NCI-H2081 treated with DMSO at 0.1 percent for 48 hours (cell line): ENCODE measurements at regions not wholly inside any gene's neighbourhood (a gene's known extent, or its start where the extent isn't known, plus 50 kb on each side); places are given as distances from the start of the nearest gene placed in this dataset.
A peak's percentile ranks its signal among the peaks of the same experiment; 100 is the strongest.
"Not testable (repeated sequence)": the region's sequence is repeated elsewhere in the genome, so short reads cannot be mapped to it uniquely, and the experiment has no call there.

Source experiments
- DNase-seq: peaks from one replicate; lab custom pipeline; 2025; lab: John Stamatoyannopoulos, UW

DNA sequence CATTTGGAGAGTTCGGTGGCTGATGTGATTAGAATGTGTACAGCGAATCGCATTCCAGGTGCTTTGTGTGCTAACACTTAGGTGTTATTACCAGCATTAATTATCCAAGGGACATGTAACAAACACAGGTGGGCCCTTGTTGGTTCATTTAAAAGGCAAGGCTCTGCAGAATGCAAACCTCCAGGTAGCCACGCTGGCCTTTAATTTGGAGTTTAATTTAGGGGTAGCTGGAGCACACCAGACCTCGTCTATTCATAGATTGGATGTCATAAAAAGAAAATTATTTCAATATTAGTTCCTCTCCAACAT lies 191.1 kb downstream of the MAT2B start:
- DNase-seq = peak; percentile 70

DNA sequence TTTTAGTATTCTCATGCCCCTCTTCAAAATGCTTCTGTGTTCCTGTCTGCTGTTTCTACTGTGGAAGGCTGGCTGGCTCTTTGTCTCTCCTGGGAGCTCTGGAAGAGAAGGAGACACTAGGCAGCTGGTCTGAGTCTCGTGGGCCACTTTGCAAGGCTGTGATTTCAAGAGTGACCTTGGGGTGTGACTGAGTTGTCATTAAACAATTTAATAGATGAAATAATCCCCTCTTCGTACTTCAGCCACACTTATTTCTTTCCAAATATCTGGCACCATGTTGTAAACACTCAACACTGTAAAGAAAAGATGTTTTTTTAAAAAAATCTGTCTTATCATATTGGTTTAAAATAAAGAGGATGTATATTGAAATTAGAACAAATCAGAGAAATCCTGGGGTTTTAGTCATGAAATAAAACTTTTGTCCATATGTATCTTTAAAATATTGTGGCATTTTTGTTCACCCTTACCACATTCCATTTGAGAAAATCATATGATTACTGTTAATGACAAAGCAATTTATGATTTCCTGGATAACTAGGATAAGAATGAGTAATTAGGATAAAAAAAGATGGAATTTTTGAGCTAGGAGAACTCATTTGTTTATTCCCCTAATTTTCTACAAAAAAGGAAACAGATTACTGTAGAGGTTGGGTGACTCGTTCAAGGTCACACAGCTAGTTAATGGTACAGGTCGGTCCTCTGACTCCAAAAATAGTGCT lies 200.8 kb downstream of the MAT2B start:
- DNase-seq = no peak

DNA sequence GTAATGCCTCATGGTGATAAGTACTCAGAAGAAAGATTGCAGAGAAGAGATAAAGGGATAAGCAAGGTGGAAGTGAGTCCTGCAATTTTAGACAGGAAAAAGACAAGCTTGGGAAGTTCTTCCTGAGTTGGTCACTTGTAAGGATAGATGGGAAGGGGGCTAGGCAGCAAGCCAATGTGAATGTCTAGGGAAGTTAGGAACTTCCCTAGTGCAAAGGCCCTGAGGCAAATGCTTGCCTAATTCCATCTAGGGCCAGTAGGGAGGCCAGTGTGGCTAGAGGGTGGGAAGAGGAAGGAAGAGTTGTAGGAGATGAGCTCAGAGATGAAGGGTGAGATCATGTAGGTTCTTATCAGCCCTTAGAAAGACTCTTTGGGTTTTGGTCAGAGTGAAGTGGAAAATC lies 206.6 kb downstream of the MAT2B start:
- DNase-seq = no peak

DNA sequence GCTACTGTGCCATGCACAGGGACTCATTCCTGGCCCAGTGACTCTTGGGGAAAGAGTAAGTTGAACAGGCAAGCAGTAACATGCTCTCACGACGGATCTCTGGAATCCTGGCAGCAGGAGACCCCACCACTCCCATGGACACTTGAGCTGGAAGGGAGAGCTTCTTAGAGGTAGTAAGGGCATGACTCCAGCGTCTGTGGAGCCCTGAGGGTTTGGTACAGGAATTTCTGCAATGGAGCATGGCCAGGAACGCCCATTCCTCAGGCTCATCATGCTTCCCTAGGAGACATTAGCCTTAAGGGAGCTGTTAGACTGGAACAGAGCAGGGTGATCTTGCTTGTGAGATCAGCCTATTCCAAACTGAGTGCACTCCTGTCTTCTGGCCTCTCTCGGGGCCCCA lies 212.9 kb downstream of the MAT2B start:
- DNase-seq = no peak

DNA sequence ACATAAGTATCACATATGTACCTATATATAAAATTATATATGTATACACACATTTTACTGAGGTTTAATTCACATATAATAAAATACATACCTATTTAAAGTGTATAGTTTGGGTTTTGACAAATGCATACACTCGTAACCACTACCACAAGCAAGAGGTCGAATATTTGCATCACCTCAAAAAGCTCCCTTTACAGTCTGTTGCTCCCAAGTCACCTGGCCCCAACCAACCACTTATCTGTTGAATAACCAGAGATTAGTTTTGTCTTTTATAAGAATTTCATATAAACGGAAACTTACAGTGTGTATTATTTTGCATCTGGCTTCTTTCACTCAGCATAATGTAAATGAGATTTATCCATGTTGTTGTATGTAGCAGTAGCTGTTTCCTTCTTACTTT lies 218.9 kb downstream of the MAT2B start:
- no peak for DNase-seq

DNA sequence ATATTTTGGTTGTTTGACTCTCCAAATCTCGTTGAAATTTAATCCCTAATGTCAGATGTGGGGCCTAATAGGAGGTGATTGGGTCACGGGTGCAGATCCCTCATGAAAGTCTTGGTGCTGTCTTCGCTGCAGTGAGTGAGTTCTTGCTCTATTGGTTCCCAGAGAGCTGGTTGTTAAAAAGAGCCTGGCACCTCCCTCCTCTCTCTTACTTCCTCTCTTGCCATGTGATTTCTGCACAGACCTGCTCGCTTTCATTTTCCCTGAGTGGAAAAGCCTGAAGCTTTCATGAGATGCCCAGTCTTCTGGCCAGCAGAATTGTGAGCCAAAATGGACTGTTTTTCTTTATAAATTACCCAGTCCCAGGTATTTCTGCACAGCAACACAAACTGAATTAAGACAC lies 221.6 kb downstream of the MAT2B start:
- DNase-seq = no peak

DNA sequence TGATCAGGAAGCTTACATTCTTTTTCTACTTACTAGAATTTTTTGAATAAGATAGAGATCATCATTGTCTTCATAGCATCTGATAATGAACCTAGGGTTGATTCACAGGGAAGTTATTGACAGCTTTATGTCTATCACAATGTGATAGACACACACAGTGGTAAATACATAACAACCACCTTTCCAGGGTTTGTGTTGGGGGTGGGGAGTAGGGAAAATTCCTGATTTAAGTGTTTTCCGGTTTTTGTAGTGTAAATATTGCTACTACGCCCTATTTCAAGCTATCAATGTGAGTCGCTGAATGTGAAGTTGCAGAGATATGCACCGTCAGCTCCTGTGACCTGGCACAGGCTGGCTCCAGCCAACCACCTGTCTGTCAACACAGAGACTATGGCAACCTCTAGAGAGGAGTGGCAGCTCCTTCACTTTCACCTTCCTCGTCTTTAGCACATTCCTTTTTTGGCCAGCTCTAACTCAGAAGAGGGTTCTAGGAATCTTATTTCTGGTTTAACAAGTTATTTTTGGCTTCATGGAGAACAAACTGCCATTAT lies 224.9 kb downstream of the MAT2B start:
- no peak for DNase-seq

DNA sequence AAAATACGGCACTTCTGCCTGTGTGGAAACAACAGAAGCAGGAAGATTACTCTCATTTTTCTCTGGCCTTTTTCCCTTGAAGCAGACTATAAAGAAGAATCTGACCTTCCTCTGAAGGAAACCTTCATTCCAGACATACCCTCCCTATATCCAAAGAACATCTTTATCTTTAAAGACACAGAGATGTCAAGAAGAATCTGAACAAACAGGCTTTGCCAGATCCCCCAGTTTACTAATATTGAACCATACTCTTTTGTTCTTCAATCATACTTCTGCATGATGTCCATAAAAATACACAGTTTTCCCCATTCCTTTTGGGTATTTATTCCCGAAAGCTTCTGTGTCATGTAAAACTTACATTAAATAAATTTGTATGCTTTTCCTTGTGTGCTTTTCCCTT lies 225.8 kb downstream of the MAT2B start:
- no peak for DNase-seq

DNA sequence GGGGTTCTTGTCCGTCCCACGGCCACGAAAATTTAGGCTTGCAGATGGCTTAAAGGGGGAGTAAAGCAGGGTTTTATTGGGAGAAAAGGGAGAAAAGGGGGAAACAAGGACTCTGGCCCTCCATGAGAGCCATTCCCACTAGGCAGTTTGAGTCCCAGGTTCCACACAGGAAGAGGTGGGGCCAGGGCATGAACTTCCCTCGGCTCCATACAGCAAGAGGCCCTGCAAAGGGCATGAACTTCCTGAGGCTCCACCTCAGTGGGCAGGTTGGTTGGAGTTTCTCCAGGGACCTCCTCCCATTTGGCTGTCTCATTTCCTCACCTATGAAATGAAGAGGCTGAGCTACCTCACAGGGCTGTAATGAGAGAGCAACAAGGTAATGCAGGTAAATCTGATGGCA lies 229.7 kb downstream of the MAT2B start:
- DNase-seq = no peak

DNA sequence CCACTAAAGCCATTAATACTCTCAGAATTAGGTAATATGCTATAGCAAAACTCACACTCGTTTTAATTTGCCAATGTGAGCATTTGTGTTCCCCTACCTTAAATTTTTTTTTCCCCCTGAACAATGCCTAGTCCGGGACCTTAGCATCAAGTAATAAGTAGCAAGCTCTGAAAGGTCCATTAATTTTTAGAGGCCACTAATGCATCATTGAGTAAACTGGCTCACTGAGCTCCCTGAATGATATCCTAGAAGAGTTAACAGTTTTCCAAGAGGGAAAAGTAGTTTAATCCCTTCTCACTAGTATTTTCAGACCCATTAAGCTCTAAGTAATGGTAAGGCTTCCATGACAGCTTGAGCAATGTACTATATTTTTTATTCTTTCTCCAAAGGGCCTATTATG lies 242.2 kb downstream of the MAT2B start:
- no peak for DNase-seq

DNA sequence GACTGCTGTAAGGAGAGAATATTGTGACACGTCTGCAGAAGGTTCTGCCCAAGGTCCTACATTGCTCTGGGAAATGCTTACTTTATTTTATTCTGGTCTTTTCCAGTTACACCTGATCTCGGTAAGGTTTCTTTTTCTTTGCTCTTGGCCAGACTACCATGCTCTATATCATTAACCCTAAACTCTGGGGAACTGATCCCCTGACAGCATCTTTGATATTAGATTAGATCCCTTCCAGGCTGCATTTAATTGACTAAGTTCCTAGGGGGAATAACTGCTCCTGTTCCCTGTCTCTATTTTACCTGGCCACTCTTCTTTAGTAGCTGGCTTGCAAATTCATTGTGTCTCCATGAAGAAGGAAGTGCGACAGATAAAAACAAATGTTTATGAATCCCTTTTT lies 243.5 kb downstream of the MAT2B start:
- DNase-seq = no peak

DNA sequence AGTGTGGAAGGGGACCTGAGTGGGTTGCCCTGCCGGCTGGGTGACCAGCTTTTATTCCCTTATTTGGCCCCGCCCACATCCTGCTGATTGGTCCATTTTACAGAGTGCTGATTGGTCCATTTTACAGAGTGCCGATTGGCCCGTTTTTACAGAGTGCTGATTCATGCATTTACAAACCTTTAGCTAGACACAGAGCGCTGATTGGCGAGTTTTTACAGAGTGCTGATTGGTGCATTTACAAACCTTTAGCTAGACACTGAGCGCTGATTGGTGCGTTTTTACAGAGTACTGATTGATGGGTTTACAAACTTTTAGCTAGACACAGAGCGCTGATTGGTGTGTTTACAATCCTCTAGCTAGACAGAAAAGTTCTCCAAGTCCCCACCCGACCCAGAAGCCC lies 245.0 kb downstream of the MAT2B start:
- not testable (repeated sequence) for DNase-seq

DNA sequence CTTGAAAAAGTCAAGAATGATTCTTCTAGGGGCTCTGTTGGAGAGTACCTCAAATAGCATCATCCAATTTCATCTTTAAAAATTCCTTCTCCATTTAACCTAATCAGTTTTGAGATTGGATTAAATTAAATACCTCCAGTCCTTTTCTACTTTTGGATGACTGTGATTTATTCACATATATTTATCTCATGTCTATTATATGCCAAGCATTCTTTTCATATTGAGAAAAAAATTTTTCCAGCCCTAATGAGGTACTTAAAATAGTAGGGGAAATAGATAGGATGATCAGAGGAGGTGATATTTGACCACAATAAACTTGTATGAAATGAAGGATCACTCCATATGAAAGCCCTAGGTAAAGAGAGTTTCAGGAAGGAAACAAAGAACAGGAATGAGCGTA lies 250.1 kb downstream of the MAT2B start:
- DNase-seq = no peak

DNA sequence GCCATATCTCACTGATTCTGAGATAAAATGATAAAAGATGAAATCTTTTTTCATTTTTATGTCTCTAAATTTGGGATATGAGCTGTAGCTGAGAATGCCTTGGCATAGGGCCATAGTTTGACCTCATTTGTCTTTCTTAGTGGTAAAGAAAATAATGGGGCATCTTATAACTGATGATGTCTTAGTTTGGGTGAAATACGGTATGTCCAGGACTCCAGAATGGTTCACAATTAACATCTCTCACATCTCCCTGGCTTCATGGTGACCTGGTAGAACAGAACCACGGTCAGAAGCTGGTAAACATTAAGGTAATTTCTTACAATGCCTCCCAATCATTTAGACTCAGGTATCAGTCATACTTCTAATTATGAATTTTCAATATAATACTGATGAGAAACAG lies 250.8 kb downstream of the MAT2B start:
- no peak for DNase-seq

DNA sequence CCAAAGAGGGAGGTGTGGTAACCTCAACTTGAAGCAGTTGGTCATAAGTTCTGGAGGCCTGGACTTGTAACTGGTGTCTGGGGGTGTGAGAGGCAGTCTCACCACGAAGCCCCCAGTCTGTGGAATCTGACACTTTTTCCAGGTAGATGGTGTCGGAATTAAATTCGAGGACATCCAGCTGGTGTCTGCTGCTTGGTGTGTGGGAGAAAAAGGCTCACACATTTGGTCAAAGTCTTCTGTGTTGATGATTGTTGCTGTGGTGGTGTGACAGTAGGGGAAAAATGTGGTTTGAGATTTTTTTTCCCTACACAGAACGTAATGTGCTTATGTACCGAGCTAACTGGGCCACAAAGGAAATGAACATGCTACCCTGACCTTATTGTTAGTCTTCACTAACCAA lies 251.9 kb downstream of the MAT2B start:
- no peak for DNase-seq

DNA sequence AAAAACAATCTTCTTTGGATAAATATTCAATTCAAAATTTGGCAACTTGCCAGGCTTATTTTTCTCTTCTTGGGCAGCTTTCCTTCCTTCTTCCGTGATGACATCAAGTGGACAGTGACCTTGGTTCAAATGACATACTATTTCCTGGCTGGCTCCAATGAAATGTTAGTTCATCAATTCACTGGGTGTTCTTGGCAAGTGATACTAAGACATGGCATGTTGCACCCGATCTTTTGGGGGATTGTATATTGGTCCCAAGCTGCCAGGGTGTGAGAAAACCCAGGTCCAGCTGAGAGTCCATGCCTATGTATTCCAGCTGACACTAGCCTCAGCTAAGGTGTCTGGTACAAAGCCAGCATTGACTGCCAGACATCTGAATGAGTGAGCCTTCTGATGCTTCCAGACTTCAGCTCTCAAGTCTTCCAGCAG lies 252.9 kb downstream of the MAT2B start:
- no peak for DNase-seq

DNA sequence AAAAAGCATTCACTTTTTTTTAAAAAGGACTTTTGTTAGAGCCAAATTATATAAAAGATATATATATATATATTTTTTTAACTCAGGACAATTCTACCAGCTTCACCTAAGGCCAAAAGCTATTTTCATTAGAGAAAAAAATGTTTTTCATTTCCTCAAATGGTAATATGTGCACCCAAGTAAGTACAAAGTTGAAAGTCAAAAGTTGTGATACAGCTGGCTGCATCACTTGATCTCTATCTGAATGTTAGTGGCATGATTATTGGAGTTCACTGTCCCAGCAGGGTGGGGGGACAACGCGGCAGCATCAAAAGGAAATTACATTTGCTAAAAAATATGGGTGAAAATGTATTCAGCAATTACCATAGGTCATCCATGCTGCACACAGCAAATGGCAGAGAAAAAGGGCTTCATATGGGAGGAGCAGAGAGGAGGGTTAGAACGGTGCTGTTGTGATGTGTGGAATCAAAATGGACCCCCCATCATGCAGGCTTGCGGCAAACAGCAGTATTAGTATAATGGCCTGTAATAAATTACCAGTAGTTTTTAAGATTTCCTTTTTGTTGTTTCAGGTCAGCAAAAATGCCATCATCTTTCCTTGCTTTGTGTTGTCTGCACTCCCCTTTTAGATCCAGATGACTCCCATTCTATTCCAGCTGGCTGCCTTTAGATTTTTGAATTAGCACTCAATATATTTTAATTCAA lies 253.7 kb downstream of the MAT2B start:
- DNase-seq = no peak

DNA sequence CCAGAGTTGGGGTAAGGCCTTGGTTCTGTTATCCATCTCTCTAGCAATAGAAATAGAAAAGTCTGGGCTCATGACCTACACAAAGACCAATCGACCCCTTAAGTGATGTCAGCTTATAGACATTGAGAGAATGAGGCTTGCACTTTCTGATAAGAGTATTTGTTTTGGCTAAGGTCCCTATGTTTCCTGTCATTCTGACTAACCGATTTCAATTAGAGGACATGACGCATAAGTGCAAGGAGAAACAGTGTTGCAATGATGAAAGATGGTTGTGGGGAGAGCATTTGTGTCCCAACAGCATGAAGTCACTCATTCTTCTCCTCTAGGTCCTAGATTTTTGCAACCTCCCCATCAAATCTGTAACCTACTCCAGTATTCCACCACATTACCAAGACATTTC lies 255.1 kb downstream of the MAT2B start:
- no peak for DNase-seq

DNA sequence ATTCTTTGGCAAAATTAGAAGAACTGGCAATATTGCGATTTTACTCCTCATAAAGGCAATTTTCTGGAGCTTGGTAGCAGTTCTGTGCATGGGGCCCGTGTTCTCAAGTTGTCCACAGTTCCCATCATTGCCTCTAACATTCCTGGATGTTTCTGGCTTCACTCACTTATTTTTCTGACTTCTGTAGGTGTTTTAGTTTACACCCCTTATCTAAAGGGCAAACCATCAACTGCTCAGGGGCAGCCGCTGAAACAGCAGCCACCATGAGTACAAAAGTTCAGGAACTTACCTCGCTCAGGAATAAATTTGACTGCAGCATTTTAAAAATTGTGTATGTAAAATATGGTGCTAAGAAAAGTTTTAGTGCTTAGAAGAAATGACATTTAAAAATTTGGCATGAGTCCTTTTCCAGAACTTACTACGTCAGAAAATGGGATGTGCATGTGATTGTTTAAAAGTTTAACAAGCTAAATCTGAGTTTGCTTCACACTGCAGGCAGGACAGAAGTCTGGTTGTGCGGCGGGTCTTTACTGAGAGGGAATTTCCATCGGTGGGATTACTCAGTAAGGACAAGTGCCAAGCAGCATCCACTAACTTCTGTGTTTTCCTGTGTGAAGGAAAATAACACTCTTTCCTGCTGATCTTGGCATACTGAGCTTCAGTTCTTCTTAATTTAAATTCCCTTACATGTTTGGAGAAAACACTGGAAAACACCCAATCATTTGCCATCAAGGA lies 261.7 kb downstream of the MAT2B start:
- no peak for DNase-seq

DNA sequence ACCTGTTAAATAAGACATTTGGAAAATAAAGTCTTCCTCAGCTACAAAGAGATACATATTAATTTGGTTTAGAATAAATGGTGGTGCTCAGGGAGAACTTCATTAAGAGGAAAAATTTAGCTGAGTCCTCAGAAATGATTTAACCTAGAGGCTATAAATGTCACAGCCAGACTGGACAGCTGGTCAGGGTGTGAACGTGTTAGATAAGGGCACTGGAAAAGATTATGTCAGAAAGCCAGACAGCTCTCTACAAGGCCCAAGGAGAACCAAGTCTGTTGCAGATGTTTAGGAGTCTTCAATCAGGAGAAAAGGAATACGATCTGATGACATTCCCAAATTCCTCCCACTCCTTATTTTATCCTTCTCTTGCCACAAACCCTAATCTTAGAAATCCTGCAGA lies 265.2 kb downstream of the MAT2B start:
- DNase-seq = no peak

DNA sequence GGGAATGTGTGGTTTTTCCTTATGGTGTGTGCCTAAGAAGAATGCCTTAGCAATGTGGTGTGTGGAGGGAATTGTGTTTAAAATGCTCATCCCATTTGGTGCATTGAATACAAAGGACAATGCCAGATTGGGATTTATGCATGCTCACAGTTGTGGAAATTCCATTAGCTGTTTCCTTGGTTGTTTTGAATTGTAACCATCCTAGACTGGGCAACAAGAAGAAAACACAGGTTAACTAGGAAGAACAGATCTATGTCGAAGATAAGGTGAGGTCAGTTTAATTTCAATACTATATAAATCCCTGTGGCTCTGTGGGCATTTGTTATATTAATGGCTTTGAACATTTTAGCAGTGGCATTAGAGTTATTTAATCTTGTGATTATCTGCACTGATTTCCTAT lies 266.8 kb downstream of the MAT2B start:
- DNase-seq = no peak

DNA sequence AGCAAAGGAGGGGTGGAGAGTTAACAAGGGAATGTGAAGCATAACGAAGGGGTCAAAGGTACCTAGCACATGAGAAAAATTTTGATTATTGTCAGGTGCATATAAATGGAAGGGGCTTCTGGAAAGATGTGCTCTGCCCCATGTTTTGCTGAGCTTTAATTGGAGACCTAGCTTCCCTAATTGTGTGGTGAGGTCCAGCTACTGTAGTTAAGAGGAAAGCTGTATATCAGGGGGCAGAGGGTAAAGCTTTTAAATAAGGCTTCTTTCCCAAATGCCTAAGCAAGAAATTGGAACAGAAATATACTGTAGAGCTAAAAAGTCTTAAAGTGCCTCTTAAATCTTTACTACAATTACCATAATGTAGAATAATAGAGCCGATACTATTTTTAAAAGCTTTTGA lies 267.2 kb downstream of the MAT2B start:
- no peak for DNase-seq

DNA sequence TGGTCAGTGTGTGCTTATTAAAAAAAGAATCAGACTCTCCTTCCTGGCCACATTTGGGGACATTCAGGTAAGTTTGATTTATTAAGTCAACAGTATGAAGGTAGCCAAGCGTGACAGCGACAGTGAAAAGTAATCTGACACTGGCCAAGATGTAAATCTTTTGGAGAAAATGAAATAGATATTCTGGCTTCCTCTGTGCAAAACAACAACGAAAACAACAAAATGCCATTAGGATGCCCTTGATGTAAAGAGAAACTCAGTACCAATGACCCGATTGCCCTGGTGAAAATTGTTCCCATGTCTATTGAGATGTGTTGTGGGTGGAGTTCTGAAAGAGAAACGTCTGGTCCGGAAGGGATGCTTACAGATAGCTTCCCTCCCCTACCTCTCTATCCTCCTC lies 267.8 kb downstream of the MAT2B start:
- DNase-seq = no peak
